ENCODE measurements at regions not wholly inside any gene's neighbourhood (a gene's known extent, or its start where the extent isn't known, plus 50 kb on each side); places are given as distances from the start of the nearest gene placed in this dataset.
A peak's percentile ranks its signal among the peaks of the same experiment; 100 is the strongest.

DNA sequence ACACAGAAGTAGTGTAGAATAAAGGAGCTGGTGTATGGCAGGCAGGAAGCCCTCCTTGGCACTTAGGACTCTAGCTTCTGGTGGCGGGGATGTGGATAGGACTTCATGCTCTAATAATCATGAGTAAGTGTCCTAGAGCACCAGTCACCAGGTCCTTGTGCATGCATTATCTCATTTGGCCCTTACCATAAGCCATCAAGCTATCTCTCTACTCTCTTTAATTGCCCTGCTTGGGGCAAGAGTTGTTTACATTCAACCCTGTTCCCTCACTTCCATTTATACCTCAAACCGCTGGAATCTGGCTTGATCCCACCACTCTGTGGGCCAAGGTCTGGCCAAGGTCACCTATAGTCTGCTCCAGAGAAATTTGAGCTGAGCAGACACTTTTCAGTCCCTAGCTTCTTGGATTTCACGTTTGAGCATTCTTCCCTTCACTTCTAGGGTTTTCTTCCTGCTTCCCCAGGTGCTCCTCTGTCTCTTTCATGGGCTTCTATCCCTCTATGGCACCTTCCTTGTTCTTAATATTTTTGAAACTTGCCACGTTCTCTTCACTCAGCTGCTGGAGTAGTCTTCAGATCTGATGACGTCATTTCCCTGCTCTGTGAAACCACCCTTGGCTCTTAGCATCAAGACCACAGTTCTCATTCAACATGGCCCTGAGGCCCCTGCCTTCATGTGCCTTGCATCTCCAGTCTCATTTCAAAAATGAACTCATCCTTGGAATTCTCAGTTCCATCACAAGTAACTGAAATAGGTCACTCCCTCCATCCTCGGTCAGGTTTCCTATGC is 94.9 kb upstream of the GATA6 start:
- in situ Hi-C loops (cut with MboI): no loop called here

DNA sequence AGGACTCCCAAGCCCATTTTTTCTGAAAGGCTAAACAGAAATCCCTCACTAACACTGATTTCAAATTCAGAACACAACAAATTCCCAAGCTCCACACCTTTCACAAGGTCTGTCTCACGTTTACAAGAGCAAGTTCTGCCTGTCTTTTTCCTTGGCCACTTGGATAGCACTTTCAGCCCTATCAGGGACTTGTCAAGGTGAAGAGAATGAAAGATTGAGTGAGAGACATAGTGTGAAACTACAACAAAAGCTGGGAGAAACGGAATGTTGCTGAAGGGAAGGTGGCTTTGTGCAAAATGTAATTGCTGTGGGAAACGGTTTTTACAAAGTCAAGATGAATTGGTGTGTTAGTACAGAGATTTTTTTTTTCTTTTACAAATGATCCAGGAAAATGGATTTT is 89.4 kb upstream of the GATA6 start:
- in situ Hi-C loops (cut with MboI) (no loop called here), intact Hi-C loops (cut with micrococcal nuclease; ENCODE audit: unreplicated experiment) (no loop called here)
- H3K79me2 ChIP-seq (ENCODE audit: control insufficient read depth, insufficient read depth, low read length): no peaks in the 10 kb centered on the region
- ChIA-PET POLR2A (interaction anchor here (0.6 kb wide), 1 partner anchor 63 kb away, joined by 4 read pairs; no protein-coding TSS in a partner anchor), CTCF (no interaction called here), RAD21 (ENCODE audit: unreplicated experiment) (no interaction called here), SMC1A (ENCODE audit: uncharacterized antibody, unreplicated experiment) (no interaction called here)
- no peak overlapping the region for H3K27ac ChIP-seq (ENCODE audit: control insufficient read depth, insufficient read depth)
- no peak overlapping the region for H3K4me2 ChIP-seq (ENCODE audit: control insufficient read depth, insufficient read depth)
- H3K9ac ChIP-seq (ENCODE audit: control insufficient read depth, insufficient read depth, low read length): no peak overlapping the region
- no peak overlapping the region for H2AFZ ChIP-seq (ENCODE audit: control insufficient read depth, low read depth, low read length)
- WGBS (ENCODE audit: insufficient coverage, insufficient replicate concordance, low lambda C conversion rate, missing lambda C conversion rate): 0% methylated on average over 3 of the region's 3 CpGs
- H3K4me1 ChIP-seq (ENCODE audit: control insufficient read depth, insufficient read depth, low read length): no peaks in the 10 kb centered on the region
- BruUV-seq (replicated peaks): no TSS peak
- no peak for DNase-seq (ENCODE audit: low read depth, low spot score)
- H3K36me3 ChIP-seq (ENCODE audit: control insufficient read depth in 2 of 2, insufficient read depth in 2 of 2, low read length in 1 of 2): no peaks in the 10 kb centered on the region
- no peaks in the 10 kb centered on the region for H3K27me3 ChIP-seq (replicated peaks in 1 of 2; ENCODE audit: control insufficient read depth in 2 of 2, insufficient read depth in 2 of 2, low read length in 1 of 2)
- H4K20me1 ChIP-seq (ENCODE audit: control insufficient read depth, insufficient read depth): no peaks in the 10 kb centered on the region
- no peak for FAIRE-seq
- no peaks in the 10 kb centered on the region for H3K9me3 ChIP-seq (replicated peaks; ENCODE audit: control insufficient read depth, insufficient read depth, low read length)
- no peak overlapping the region for H3K4me3 ChIP-seq
- ATAC-seq: no peak
- no peak for TF ChIP-seq PAX5 (IDR thresholded peaks at IDR 0.05; ENCODE audit: borderline replicate concordance, low read depth, low read length)
- no peak for TF ChIP-seq KLF5 (IDR thresholded peaks at IDR 0.05; ENCODE audit: partially characterized antibody)
- TF ChIP-seq, protein P1, sequence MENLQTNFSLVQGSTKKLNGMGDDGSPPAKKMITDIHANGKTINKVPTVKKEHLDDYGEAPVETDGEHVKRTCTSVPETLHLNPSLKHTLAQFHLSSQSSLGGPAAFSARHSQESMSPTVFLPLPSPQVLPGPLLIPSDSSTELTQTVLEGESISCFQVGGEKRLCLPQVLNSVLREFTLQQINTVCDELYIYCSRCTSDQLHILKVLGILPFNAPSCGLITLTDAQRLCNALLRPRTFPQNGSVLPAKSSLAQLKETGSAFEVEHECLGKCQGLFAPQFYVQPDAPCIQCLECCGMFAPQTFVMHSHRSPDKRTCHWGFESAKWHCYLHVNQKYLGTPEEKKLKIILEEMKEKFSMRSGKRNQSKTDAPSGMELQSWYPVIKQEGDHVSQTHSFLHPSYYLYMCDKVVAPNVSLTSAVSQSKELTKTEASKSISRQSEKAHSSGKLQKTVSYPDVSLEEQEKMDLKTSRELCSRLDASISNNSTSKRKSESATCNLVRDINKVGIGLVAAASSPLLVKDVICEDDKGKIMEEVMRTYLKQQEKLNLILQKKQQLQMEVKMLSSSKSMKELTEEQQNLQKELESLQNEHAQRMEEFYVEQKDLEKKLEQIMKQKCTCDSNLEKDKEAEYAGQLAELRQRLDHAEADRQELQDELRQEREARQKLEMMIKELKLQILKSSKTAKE (IDR thresholded peaks at IDR 0.05; ENCODE audit: low read depth, poor library complexity, severe bottlenecking): no peak
- TF ChIP-seq BCL11A (IDR thresholded peaks at IDR 0.05; ENCODE audit: low read depth, low read length): no peak
- no peak for TF ChIP-seq BHLHE40 (IDR thresholded peaks at IDR 0.05; ENCODE audit: borderline replicate concordance in 1 of 2, low read depth in 2 of 2, low read length in 1 of 2)
- no peak for TF ChIP-seq HCFC1 (IDR thresholded peaks at IDR 0.05; ENCODE audit: low read length)
- TF ChIP-seq TBL1XR1 (IDR thresholded peaks at IDR 0.05; ENCODE audit: low read depth, low read length): no peak
- TF ChIP-seq, protein P2, sequence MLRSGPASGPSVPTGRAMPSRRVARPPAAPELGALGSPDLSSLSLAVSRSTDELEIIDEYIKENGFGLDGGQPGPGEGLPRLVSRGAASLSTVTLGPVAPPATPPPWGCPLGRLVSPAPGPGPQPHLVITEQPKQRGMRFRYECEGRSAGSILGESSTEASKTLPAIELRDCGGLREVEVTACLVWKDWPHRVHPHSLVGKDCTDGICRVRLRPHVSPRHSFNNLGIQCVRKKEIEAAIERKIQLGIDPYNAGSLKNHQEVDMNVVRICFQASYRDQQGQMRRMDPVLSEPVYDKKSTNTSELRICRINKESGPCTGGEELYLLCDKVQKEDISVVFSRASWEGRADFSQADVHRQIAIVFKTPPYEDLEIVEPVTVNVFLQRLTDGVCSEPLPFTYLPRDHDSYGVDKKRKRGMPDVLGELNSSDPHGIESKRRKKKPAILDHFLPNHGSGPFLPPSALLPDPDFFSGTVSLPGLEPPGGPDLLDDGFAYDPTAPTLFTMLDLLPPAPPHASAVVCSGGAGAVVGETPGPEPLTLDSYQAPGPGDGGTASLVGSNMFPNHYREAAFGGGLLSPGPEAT (IDR thresholded peaks at IDR 0.05; ENCODE audit: low read depth): no peak
- no peak for TF ChIP-seq ZNF24 (IDR thresholded peaks at IDR 0.05)

More for the DNA sequence above, 94.9 kb upstream of the GATA6 start:
- H3K36me3 ChIP-seq (ENCODE audit: control insufficient read depth in 2 of 2, insufficient read depth in 2 of 2, low read length in 1 of 2): no peaks in the 10 kb centered on the region
- no peak overlapping the region for H3K27ac ChIP-seq (ENCODE audit: control insufficient read depth, insufficient read depth)
- RAD21 ChIA-PET (ENCODE audit: unreplicated experiment): no interaction called here
- WGBS (ENCODE audit: insufficient coverage, insufficient replicate concordance, low lambda C conversion rate, missing lambda C conversion rate): 7% methylated on average over 6 of the region's 6 CpGs
- H3K9me3 ChIP-seq (replicated peaks; ENCODE audit: control insufficient read depth, insufficient read depth, low read length): no peaks in the 10 kb centered on the region
- H3K4me1 ChIP-seq (ENCODE audit: control insufficient read depth, insufficient read depth, low read length): no peaks in the 10 kb centered on the region
- CTCF ChIA-PET: no interaction called here
- ATAC-seq (no peak), DNase-seq (ENCODE audit: low read depth, low spot score) (no peak), FAIRE-seq (no peak)
- no peaks in the 10 kb centered on the region for H4K20me1 ChIP-seq (ENCODE audit: control insufficient read depth, insufficient read depth)
- H3K9ac ChIP-seq (ENCODE audit: control insufficient read depth, insufficient read depth, low read length): no peak overlapping the region
- POLR2A ChIA-PET: no interaction called here
- no peaks in the 10 kb centered on the region for H3K27me3 ChIP-seq (replicated peaks in 1 of 2; ENCODE audit: control insufficient read depth in 2 of 2, insufficient read depth in 2 of 2, low read length in 1 of 2)
- SMC1A ChIA-PET (ENCODE audit: uncharacterized antibody, unreplicated experiment): no interaction called here
- no peak overlapping the region for H3K4me3 ChIP-seq
- no peak overlapping the region for H3K4me2 ChIP-seq (ENCODE audit: control insufficient read depth, insufficient read depth)
- BruUV-seq (replicated peaks): no TSS peak
- TF ChIP-seq HSF1 (IDR thresholded peaks at IDR 0.05; ENCODE audit: low read depth, low read length) (no peak), ATF7 (IDR thresholded peaks at IDR 0.05; ENCODE audit: low read depth) (peak; percentile 76)
- H3K79me2 ChIP-seq (ENCODE audit: control insufficient read depth, insufficient read depth, low read length): no peaks in the 10 kb centered on the region
- no peak overlapping the region for H2AFZ ChIP-seq (ENCODE audit: control insufficient read depth, low read depth, low read length)
- intact Hi-C loops (cut with micrococcal nuclease; ENCODE audit: unreplicated experiment): no loop called here
